ENCODE measurements at regions not wholly inside any gene's neighbourhood (a gene's known extent, or its start where the extent isn't known, plus 50 kb on each side); places are given as distances from the start of the nearest gene placed in this dataset.

DNA sequence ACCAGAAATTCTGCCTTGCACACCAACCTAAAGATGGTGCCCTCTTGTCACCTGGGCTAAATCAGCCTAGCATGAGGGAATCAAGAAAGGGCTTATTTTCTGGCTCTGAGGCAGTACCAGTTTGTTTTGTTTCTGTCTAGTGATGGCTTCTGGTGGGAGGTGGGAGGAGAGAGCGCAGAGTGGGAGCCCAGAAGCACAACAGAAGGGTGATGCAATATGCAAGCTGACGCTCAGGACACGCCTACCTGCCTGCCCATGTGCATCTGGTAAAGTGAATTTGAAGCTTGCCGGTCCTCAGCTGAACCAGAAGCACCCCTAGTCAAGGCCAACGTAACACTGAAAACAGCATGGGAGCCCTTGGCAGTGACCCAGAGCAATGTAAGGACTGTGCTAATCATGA is 138.4 kb upstream of the TIAM1 start:
- no peak for DNase-seq (ENCODE audit: low spot score)
- TF ChIP-seq, protein P1, sequence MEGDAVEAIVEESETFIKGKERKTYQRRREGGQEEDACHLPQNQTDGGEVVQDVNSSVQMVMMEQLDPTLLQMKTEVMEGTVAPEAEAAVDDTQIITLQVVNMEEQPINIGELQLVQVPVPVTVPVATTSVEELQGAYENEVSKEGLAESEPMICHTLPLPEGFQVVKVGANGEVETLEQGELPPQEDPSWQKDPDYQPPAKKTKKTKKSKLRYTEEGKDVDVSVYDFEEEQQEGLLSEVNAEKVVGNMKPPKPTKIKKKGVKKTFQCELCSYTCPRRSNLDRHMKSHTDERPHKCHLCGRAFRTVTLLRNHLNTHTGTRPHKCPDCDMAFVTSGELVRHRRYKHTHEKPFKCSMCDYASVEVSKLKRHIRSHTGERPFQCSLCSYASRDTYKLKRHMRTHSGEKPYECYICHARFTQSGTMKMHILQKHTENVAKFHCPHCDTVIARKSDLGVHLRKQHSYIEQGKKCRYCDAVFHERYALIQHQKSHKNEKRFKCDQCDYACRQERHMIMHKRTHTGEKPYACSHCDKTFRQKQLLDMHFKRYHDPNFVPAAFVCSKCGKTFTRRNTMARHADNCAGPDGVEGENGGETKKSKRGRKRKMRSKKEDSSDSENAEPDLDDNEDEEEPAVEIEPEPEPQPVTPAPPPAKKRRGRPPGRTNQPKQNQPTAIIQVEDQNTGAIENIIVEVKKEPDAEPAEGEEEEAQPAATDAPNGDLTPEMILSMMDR (IDR thresholded peaks at IDR 0.05), result no peak

DNA sequence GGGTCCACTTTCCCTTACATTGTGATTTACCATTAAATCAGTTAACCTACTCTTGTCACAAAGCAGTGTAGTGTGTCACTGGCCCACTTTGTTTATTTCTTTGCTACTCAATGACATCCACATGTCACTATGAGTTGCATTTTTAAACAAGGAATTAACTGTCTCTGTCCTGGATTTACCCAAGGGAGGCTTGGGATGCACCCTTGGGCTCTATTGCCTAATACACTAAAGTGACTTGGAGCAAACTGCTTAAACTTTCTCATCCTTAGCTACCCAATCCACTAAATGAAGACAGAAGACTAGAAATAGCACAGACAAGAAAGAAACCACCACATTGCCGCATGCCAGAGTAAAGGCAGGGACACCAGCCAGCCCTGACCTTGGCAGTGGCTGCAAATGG is 136.2 kb upstream of the TIAM1 start:
- TF ChIP-seq, protein P1 (IDR thresholded peaks at IDR 0.05), result no peak
- H3K4me3 ChIP-seq, result no peak overlapping the region
- no peak for DNase-seq (ENCODE audit: low spot score)
- no peak overlapping the region for H3K27ac ChIP-seq

More for the DNA sequence above, 138.4 kb upstream of the TIAM1 start:
- Histone ChIP-seq H3K27ac (no peak overlapping the region), H3K4me3 (no peak overlapping the region)

DNA sequence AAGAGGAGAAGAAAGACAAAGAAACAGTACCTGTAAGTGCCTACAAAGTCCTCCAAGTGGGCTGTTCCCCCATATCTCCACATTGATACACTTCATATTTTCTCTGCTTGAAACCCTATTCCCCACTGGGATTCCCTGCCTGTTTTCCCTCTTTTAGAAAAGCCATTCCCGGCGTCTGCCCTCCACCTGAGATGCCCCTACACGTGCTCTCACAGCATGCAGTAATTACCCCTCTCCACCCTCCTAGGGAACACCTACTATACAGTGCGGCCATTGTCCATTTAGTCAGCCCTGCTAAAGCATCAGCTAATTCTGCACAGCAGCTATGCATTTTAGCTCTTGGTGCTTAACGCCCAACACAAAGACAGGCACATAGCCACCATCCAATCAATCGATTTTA is 135.7 kb upstream of the TIAM1 start:
- Histone ChIP-seq H3K4me3 (no peak overlapping the region), H3K27ac (no peak overlapping the region)
- DNase-seq (ENCODE audit: low spot score), result no peak
- TF ChIP-seq, protein P1 (IDR thresholded peaks at IDR 0.05), result no peak

DNA sequence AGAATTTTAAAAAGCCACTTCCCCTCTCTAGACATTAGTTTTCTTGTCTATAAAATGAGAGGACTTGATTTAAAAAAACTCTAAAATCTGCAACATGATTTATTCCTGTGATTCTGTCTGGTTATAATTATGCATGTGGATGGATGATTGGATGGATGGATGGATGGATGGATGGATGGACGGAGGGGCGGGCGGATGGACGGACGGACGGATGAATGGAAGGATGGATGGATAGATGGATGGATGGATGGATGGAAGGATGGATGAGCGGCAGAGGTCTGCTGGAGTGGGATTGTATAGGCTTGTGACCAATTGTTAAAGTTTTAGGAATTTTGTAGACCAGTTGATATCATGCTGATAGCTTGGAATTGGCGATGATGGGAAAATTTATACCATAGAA is 135.2 kb upstream of the TIAM1 start:
- TF ChIP-seq, protein P1 (IDR thresholded peaks at IDR 0.05), result no peak
- H3K27ac ChIP-seq, result no peak overlapping the region
- H3K4me3 ChIP-seq, result no peak overlapping the region
- no peak for DNase-seq (ENCODE audit: low spot score)

DNA sequence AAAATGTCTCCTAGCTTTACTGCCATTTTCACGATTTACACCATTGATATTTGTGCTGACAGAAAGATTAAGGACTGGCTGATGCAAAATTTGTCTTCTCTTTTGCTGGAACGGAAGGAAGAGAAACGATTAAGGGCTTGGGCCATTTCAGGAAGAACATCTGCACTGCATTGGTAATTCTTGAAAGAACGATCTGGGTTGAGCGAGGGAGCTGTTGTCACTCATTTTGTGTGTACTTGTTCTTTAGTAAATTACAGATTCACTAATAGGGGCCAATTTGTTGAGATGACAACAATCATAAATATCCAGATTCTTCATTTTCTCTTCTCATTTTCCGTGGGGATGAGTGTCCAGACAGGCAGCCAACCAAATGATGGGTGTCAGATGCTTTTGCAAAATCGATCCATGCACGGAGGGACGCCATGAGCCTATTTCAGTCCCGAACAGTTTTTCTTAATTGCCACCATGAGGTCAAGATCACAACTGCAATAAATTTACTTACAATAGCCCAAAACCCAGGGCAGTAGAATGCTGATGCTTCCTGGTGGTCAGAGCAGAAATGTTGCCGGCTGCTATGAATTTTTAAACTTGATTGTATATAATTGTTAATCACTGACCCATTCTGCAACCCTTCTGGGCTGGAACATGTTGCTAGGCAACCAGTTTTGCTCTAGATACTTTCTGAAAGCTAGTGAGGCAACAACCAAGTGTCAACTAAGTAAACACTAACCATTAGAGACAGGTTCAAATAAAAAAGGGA is 132.4 kb upstream of the TIAM1 start:
- TF ChIP-seq, protein P1 (IDR thresholded peaks at IDR 0.05), result no peak
- no peak for DNase-seq (ENCODE audit: low spot score)
- Histone ChIP-seq H3K4me3 (no peak overlapping the region), H3K27ac (no peak overlapping the region)

DNA sequence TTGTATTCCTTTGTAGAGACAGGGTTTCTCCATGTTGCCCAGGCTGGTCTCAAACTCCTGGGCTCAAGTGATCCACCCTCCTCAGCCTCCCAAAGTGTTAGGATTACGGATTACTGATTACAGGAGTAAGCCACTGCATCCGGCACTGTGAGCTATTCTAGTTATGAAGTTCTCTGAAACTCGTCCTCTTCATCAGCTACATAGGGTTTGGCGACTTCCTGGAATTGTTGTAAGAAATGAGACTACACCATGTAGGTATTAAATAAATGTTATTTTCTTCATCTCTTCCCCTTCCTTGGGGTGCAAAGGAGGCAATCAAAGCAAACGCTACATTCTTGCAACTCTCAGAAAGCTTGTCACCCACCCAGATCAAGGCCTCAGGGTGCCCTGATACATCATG is 131.2 kb upstream of the TIAM1 start:
- TF ChIP-seq, protein P1 (IDR thresholded peaks at IDR 0.05), result no peak
- Histone ChIP-seq H3K27ac (no peak overlapping the region), H3K4me3 (no peak overlapping the region)
- DNase-seq (ENCODE audit: low spot score), result no peak

DNA sequence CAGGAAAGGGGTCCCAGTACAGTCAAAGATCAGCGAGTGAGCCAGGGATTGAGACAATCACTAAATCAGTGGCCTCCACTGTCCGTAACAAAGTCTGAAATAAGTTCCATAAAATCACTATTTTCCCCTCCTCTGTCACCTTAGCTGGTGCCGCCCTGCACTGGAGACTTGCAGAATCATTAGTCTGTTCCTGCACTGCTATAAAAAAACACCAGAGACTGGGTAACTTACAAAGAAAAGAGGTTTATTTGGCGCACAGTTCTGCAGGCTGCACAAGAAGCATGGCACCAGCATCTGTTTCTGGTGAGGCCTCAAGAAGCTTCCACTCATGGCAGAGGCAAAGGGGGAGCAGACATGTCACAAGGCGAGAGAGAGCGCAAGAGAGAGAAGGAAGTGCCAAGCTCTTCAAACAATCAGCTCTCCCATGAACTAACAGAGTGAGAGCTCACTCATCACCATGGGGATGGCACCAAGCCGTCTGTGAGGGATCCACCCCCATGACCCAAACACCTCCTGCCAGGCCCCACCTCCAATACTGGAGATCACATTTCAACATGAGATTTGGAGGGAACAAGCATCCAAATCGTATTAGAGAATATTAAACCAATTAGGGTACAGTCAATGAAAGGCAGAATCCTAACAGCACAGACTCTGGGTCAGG is 129.8 kb upstream of the TIAM1 start:
- no peak for DNase-seq (ENCODE audit: low spot score)
- H3K4me3 ChIP-seq, result no peak overlapping the region
- TF ChIP-seq, protein P1 (IDR thresholded peaks at IDR 0.05), result no peak
- no peak overlapping the region for H3K27ac ChIP-seq
